H54 (cell line): ENCODE measurements at regions not wholly inside any gene's neighbourhood (a gene's known extent, or its start where the extent isn't known, plus 50 kb on each side); places are given as distances from the start of the nearest gene placed in this dataset.

ENCODE experiments used
- DNase-seq: peaks from one replicate; pipeline ENCODE4 v3.0.0; 2011; ENCODE audit warnings: low spot score, mixed read lengths; ENCODE audit not compliant: insufficient read length
- FAIRE-seq: peaks from 3 replicates; lab custom pipeline; 2011; peaks lifted over from hg19 to GRCh38; lab: Jason Lieb, UNC
- POLR2A ChIP-seq: IDR thresholded peaks from 2 replicates; pipeline ENCODE4 v1.6.1; 2011; ENCODE audit warnings: low read depth, mild to moderate bottlenecking, low read length

GRCh38 chr21:24197132-24197643 is 1410.1 kb downstream of the MRPL39 start:
- DNase-seq (no peak), FAIRE-seq (no peak)
- TF ChIP-seq POLR2A = no peak

GRCh38 chr21:24188506-24188905 is 1418.8 kb downstream of the MRPL39 start:
- DNase-seq = no peak
- TF ChIP-seq POLR2A = no peak
- FAIRE-seq = no peak

GRCh38 chr21:24183077-24183476 is 1424.2 kb downstream of the MRPL39 start:
- FAIRE-seq (no peak), DNase-seq (no peak)
- no peak for TF ChIP-seq POLR2A

DNA sequence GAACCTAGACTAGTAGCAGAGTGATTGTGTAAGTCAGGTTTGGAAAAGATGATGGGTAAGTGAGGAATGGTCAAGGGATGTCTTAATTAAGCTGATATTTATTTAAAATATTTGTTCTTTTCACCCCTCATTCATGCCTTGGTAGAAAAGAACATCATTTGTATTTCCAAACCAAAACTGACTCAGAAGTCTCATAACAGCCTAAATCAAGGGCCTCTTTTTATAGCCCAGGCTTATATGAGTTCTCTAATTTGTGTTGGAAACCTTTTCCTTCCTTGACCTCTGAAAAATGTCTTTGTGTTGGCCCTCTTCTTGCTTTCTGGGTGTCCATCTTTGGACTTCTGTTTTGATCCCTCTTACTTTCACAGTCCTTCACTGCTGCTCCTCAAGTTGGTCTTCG is 1428.2 kb downstream of the MRPL39 start:
- no peak for TF ChIP-seq POLR2A
- no peak for DNase-seq
- no peak for FAIRE-seq

- no peak for FAIRE-seq
- no peak for DNase-seq
- TF ChIP-seq POLR2A = no peak
These were observed 1432.2 kb downstream of the MRPL39 start for GRCh38 chr21:24175106-24175505.

DNA sequence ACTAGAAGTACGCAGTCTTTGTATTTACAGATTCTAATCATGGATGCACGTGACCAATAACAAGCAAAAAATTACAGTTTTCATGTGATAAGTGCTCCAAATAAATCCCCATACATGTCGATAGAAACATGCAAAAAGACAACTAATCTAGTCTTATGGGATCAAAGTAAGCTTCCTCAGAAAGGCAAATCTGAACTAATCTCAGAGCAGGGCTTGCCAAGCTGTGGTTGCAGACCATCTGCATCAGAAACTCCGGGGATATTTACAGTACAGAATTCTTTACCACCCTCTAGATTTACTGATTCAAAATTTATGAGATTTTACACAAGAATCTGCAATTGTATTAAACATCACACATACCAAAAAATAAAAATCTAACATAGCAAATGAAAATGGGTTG is 1435.5 kb downstream of the MRPL39 start:
- DNase-seq = no peak
- FAIRE-seq = no peak
- TF ChIP-seq POLR2A = no peak

DNA sequence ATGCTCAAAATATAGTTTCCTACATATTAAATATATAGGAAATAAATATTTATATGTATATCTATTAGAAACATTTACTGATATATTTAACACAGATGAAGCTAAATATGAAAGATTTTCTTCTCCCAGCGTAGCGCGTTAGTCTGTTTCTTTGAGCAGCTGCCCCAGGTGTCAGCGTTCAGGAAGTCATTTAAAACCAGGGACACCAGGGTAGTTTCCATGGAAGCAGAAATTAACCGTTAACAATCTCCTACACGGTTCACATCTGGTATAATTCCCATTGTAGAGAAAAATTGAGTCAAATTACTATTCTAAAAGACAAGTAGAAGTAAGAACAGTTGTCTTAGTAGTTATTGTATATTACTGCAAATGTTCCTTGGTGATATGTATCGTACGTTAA is 1443.7 kb downstream of the MRPL39 start:
- no peak for TF ChIP-seq POLR2A
- DNase-seq = no peak
- no peak for FAIRE-seq

- DNase-seq = no peak
- FAIRE-seq = no peak
- TF ChIP-seq POLR2A = no peak
These were observed 1446.8 kb downstream of the MRPL39 start for GRCh38 chr21:24160528-24160927.

DNA sequence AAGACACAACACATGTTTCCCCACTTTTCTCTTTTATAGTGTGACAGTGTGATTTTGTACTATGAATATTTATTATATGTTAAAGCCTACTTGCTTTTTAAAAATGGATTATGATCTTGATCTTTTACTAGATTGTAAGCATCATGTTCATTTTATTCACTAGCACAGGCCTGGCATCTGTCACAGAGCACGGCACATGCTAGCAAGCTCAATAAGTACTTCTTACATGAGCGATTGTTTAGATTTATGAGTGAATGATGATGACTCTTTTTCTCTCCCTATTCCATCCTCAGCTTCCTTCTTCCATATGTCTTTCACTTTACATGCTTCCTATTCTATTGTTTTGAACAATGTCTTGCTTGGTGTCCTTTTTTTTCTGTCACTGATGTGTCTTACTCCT is 1454.1 kb downstream of the MRPL39 start:
- DNase-seq (no peak), FAIRE-seq (no peak)
- TF ChIP-seq POLR2A = no peak

- no peak for FAIRE-seq
- TF ChIP-seq POLR2A = no peak
These were observed 1456.5 kb downstream of the MRPL39 start for GRCh38 chr21:24150753-24151152.

GRCh38 chr21:24148461-24148860 is 1458.8 kb downstream of the MRPL39 start:
- TF ChIP-seq POLR2A = no peak
- FAIRE-seq (no peak), DNase-seq (no peak)

More at GRCh38 chr21:24150753-24151152, 1456.5 kb downstream of the MRPL39 start:
- no peak for DNase-seq

- no peak for DNase-seq
- FAIRE-seq = no peak
- TF ChIP-seq POLR2A = no peak
These were observed 1459.6 kb downstream of the MRPL39 start for GRCh38 chr21:24147674-24148073.

DNA sequence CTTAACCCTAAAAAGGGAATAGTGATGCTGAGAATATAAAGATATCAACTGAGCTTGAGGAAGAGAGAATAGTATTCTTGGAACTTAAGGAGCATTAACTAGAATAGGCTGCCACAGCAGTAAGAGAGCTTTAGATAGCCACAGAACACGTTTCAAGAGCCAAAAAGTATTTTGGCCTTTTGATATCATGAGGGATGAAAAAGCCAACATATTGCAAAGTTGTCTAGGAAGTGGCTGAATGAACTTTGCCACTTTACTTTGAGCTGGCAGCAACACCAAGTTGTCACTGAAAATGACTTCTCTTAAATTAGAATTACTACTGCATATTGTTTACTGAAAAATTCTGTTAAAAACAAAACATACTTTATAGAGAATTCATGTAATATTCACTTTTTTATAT is 1476.2 kb downstream of the MRPL39 start:
- no peak for DNase-seq
- no peak for TF ChIP-seq POLR2A
- no peak for FAIRE-seq

- no peak for TF ChIP-seq POLR2A
- FAIRE-seq = no peak
- no peak for DNase-seq
These were observed 1479.6 kb downstream of the MRPL39 start for GRCh38 chr21:24127651-24128050.

DNA sequence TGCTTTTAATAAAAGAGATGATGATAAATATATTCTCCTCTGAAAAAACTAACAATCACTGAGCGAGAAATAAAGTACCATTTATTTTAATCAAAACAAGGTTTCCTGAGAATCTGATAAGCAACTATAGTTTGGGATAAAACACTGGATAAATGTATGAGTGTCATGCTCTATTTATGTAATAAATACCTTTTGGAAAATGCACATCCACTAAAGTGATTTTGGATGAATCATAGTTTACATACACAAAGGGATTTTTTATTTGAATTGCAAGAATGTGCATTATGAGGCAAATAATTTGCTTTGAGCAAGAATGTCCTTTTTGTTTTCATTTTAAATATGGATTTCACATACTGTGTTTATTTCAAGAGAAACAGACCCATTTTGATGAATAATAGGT is 1483.5 kb downstream of the MRPL39 start:
- DNase-seq = no peak
- TF ChIP-seq POLR2A = no peak
- no peak for FAIRE-seq
